KMS-11 (cell line): ENCODE measurements at regions not wholly inside any gene's neighbourhood (a gene's known extent, or its start where the extent isn't known, plus 50 kb on each side); places are given as distances from the start of the nearest gene placed in this dataset.

Source experiments
- H2AFZ ChIP-seq: fragments of 200-600 bp; sonication (generic); 2 replicates; pipeline ENCODE4 v1.6.1; 2016; ENCODE audit warnings: antibody characterized with exemption, mixed run types, low read depth
- H3K27ac ChIP-seq: fragments of 200-600 bp; sonication (generic); 2 replicates; pipeline ENCODE4 v1.6.1; 2016; ENCODE audit warnings: mild to moderate bottlenecking, mixed run types
- H3K27me3 ChIP-seq: fragments of 200-600 bp; sonication (generic); 2 replicates; pipeline ENCODE4 v1.6.1; 2017; ENCODE audit warnings: mild to moderate bottlenecking, low read depth, mixed run types, moderate library complexity; ENCODE audit not compliant: insufficient read depth
- H3K36me3 ChIP-seq: fragments of 200-600 bp; sonication (generic); 2 replicates; pipeline ENCODE4 v1.6.1; 2017; ENCODE audit warnings: mild to moderate bottlenecking, mixed run types; ENCODE audit not compliant: insufficient read depth
- H3K4me1 ChIP-seq: fragments of 200-600 bp; sonication (generic); 2 replicates; pipeline ENCODE4 v1.6.1; 2016; ENCODE audit warnings: mild to moderate bottlenecking, low read depth, mixed run types; ENCODE audit not compliant: poor library complexity, severe bottlenecking
- H3K4me2 ChIP-seq: fragments of 200-600 bp; sonication (generic); 2 replicates; pipeline ENCODE4 v1.7.0; 2016; ENCODE audit warnings: mild to moderate bottlenecking, mixed run types
- H3K4me3 ChIP-seq: fragments of 200-600 bp; sonication (generic); IDR thresholded peaks from 2 replicates; pipeline ENCODE4 v1.6.1; 2017; ENCODE audit warnings: low read depth, low read length, mixed read lengths; ENCODE audit not compliant: insufficient read depth
- H3K79me2 ChIP-seq: fragments of 200-600 bp; sonication (generic); 2 replicates; pipeline ENCODE4 v1.6.1; 2016; ENCODE audit warnings: low read depth, mixed run types; ENCODE audit not compliant: insufficient read depth
- H3K9ac ChIP-seq: fragments of 200-600 bp; sonication (generic); 2 replicates; pipeline ENCODE4 v1.6.1; 2016; ENCODE audit warnings: mild to moderate bottlenecking, mixed run types
- H4K20me1 ChIP-seq: fragments of 200-600 bp; sonication (generic); 2 replicates; pipeline ENCODE4 v1.6.1; 2016; ENCODE audit warnings: mild to moderate bottlenecking, mixed run types; ENCODE audit not compliant: insufficient read depth
- CTCF ChIP-seq: fragments of 200-600 bp; sonication (generic); conservative IDR thresholded peaks from 2 replicates; pipeline ENCODE4 v1.6.1; 2017; ENCODE audit warnings: low read depth, mild to moderate bottlenecking, antibody characterized with exemption, low read length, moderate library complexity, mixed read lengths

- H3K4me3 ChIP-seq, result no peak overlapping the region
- H3K27ac ChIP-seq, result no peak overlapping the region
- no peaks in the 10 kb centered on the region for H3K27me3 ChIP-seq
- no peak for TF ChIP-seq CTCF
- H3K4me2 ChIP-seq, result no peak overlapping the region
- no peaks in the 10 kb centered on the region for H3K79me2 ChIP-seq
- no peaks in the 10 kb centered on the region for H3K36me3 ChIP-seq
- no peaks in the 10 kb centered on the region for H3K4me1 ChIP-seq
- no peak overlapping the region for H2AFZ ChIP-seq
- no peak overlapping the region for H3K9ac ChIP-seq
- no peaks in the 10 kb centered on the region for H4K20me1 ChIP-seq
Measured at GRCh38 chrX:104319346-104319745, 64.6 kb upstream of the ESX1 start.

GRCh38 chrX:104318330-104319009, 63.7 kb upstream of the ESX1 start:
- Histone ChIP-seq H4K20me1 (no peaks in the 10 kb centered on the region), H3K27me3 (no peaks in the 10 kb centered on the region), H3K4me2 (no peak overlapping the region), H2AFZ (no peak overlapping the region), H3K36me3 (no peaks in the 10 kb centered on the region), H3K79me2 (no peaks in the 10 kb centered on the region), H3K4me1 (no peaks in the 10 kb centered on the region), H3K4me3 (no peak overlapping the region), H3K27ac (no peak overlapping the region), H3K9ac (no peak overlapping the region)
- no peak for TF ChIP-seq CTCF

GRCh38 chrX:104316739-104317138, 62.0 kb upstream of the ESX1 start:
- no peaks in the 10 kb centered on the region for H3K79me2 ChIP-seq
- no peak overlapping the region for H3K9ac ChIP-seq
- H2AFZ ChIP-seq, result no peak overlapping the region
- no peaks in the 10 kb centered on the region for H3K4me1 ChIP-seq
- TF ChIP-seq CTCF, result no peak
- H3K4me3 ChIP-seq, result no peak overlapping the region
- no peaks in the 10 kb centered on the region for H4K20me1 ChIP-seq
- no peaks in the 10 kb centered on the region for H3K36me3 ChIP-seq
- no peak overlapping the region for H3K4me2 ChIP-seq
- no peaks in the 10 kb centered on the region for H3K27me3 ChIP-seq
- H3K27ac ChIP-seq, result no peak overlapping the region

- Histone ChIP-seq H3K4me1 (no peaks in the 10 kb centered on the region), H4K20me1 (no peaks in the 10 kb centered on the region), H3K4me2 (no peak overlapping the region), H3K4me3 (no peak overlapping the region), H2AFZ (no peak overlapping the region), H3K79me2 (no peaks in the 10 kb centered on the region), H3K27ac (no peak overlapping the region), H3K36me3 (no peaks in the 10 kb centered on the region), H3K27me3 (no peaks in the 10 kb centered on the region), H3K9ac (no peak overlapping the region)
- no peak for TF ChIP-seq CTCF
Measured at GRCh38 chrX:104315555-104315954, 60.8 kb upstream of the ESX1 start.
